Activated naive CD4-positive, alpha-beta T cell treated with anti-CD3 and anti-CD28 coated beads, Interleukin-2, amount 50 U/mL, for 16 hours (primary cell): ENCODE measurements at regions not wholly inside any gene's neighbourhood (a gene's known extent, or its start where the extent isn't known, plus 50 kb on each side); places are given as distances from the start of the nearest gene placed in this dataset.

ENCODE experiments used
- DNase-seq: peaks from one replicate; pipeline ENCODE4 v3.0.0-alpha.2; 2020

- DNase-seq = no peak
Observed at GRCh38 chr4:58935332-58935731, 1825.1 kb upstream of the IGFBP7 start.

- no peak for DNase-seq
Observed at GRCh38 chr4:58936436-58936835, 1826.3 kb upstream of the IGFBP7 start.

- DNase-seq = no peak
Observed at GRCh38 chr4:58940167-58940566, 1830.0 kb upstream of the IGFBP7 start.

- DNase-seq = no peak
Observed at GRCh38 chr4:58941286-58941685, 1831.1 kb upstream of the IGFBP7 start.

GRCh38 chr4:58953575-58953974 is 1843.4 kb upstream of the IGFBP7 start:
- DNase-seq = no peak

GRCh38 chr4:58957711-58958110 is 1847.5 kb upstream of the IGFBP7 start:
- no peak for DNase-seq

GRCh38 chr4:58961283-58961682 is 1851.1 kb upstream of the IGFBP7 start:
- DNase-seq = no peak

GRCh38 chr4:58961925-58962324 is 1851.7 kb upstream of the IGFBP7 start:
- DNase-seq = no peak

GRCh38 chr4:58962424-58962823 is 1852.2 kb upstream of the IGFBP7 start:
- no peak for DNase-seq

GRCh38 chr4:58981828-58982227 is 1871.6 kb upstream of the IGFBP7 start:
- DNase-seq = no peak

- no peak for DNase-seq
Observed at GRCh38 chr4:58983887-58984286, 1873.7 kb upstream of the IGFBP7 start.

GRCh38 chr4:59002148-59002547 is 1892.0 kb upstream of the IGFBP7 start:
- no peak for DNase-seq

GRCh38 chr4:59024257-59024656 is 1914.1 kb upstream of the IGFBP7 start:
- no peak for DNase-seq

- DNase-seq = no peak
Observed at GRCh38 chr4:59037812-59038211, 1927.6 kb upstream of the IGFBP7 start.

GRCh38 chr4:59039046-59039445 is 1928.9 kb upstream of the IGFBP7 start:
- no peak for DNase-seq

- no peak for DNase-seq
Observed at GRCh38 chr4:59044286-59044900, 1934.2 kb upstream of the IGFBP7 start.

GRCh38 chr4:59054086-59054485 is 1943.9 kb upstream of the IGFBP7 start:
- DNase-seq = no peak

- DNase-seq = no peak
Observed at GRCh38 chr4:59057804-59058203, 1947.6 kb upstream of the IGFBP7 start.

- DNase-seq = no peak
Observed at GRCh38 chr4:59058543-59058942, 1948.4 kb upstream of the IGFBP7 start.

- no peak for DNase-seq
Observed at GRCh38 chr4:59060002-59060846, 1950.0 kb upstream of the IGFBP7 start.

- no peak for DNase-seq
Observed at GRCh38 chr4:59060895-59061294, 1950.7 kb upstream of the IGFBP7 start.

GRCh38 chr4:59063015-59063720 is 1953.0 kb upstream of the IGFBP7 start:
- DNase-seq = no peak

- no peak for DNase-seq
Observed at GRCh38 chr4:59068722-59069418, 1958.7 kb upstream of the IGFBP7 start.
